Upper lobe of left lung (tissue), 4 donors: ENCODE measurements at regions not wholly inside any gene's neighbourhood (a gene's known extent, or its start where the extent isn't known, plus 50 kb on each side); places are given as distances from the start of the nearest gene placed in this dataset.

Source experiments
- POLR2AphosphoS5 ChIP-seq, 2 donors: sonication (generic); formaldehyde crosslinking; IDR thresholded peaks; one replicate each; pipeline ENCODE4 v1.5.1; 2017; ENCODE audit warnings: antibody characterized with exemption in 2 of 2
- TF ChIP-seq, protein P1 (sequence below), 6 experiments: fragments of 450-650 bp in 4 of 6; fragments of 200-600 bp in 2 of 6; sonication (generic) in 2 of 6; IDR thresholded peaks; one replicate each; pipeline ENCODE4 v1.5.1; 2016 to 2019; ENCODE audit warnings: antibody characterized with exemption in 6 of 6

DNA sequence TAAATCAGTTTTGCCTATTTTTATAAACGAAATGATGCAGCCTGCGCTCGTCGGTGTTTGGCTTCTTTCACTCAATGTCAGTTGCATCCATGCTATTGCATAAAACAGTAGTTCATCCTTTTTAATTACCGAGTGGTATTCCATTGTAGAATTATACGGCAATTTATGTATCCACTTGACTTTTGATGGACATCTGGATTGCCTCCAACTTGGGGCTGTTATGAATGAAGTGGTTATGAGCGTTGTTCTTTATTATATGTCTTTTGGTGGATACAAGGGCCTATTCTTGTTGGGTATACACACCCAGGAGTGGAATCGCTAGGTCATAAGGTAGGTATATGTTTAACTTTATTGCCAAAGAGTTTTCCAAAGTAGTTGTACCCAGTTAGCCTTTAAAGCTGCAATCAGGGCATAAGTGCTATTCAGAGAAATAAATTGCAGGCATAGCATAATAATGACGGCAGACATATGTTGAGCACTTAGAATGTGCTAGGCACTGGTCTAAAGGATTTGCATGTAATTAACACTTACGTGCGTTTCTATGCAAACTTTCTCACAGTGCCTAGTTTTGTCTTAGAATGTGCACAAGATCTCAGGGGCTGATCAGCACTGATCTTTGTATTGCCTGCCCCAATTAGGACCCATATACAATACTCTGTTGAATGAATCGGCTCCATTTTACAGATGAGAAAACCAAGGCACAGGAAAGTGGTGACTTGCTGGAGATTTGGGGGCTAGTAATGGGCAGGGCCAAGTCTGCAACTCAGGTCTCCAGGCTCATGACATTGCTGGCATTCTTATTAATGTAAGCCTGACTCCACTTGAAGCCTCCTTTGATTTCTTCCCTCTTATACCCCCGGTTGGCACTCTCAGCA is 407.0 kb downstream of the BCOR start:
- no peak for TF ChIP-seq POLR2AphosphoS5 (IDR thresholded peaks at IDR 0.05)
- TF ChIP-seq, protein P1, sequence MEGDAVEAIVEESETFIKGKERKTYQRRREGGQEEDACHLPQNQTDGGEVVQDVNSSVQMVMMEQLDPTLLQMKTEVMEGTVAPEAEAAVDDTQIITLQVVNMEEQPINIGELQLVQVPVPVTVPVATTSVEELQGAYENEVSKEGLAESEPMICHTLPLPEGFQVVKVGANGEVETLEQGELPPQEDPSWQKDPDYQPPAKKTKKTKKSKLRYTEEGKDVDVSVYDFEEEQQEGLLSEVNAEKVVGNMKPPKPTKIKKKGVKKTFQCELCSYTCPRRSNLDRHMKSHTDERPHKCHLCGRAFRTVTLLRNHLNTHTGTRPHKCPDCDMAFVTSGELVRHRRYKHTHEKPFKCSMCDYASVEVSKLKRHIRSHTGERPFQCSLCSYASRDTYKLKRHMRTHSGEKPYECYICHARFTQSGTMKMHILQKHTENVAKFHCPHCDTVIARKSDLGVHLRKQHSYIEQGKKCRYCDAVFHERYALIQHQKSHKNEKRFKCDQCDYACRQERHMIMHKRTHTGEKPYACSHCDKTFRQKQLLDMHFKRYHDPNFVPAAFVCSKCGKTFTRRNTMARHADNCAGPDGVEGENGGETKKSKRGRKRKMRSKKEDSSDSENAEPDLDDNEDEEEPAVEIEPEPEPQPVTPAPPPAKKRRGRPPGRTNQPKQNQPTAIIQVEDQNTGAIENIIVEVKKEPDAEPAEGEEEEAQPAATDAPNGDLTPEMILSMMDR (IDR thresholded peaks at IDR 0.05) = no peak
